NT2/D1 (cell line): ENCODE measurements at regions not wholly inside any gene's neighbourhood (a gene's known extent, or its start where the extent isn't known, plus 50 kb on each side); places are given as distances from the start of the nearest gene placed in this dataset.

Source experiments
- SUZ12 ChIP-seq: IDR thresholded peaks from 2 replicates; pipeline ENCODE4 v1.6.1; 2011; ENCODE audit not compliant: insufficient read length, insufficient read depth; ENCODE audit errors: extremely low read depth
- YY1 ChIP-seq: IDR thresholded peaks from 2 replicates; pipeline ENCODE4 v1.6.1; 2011; ENCODE audit not compliant: insufficient read length, insufficient read depth
- ZNF274 ChIP-seq: IDR thresholded peaks from 2 replicates; pipeline ENCODE4 v1.6.1; 2011; ENCODE audit warnings: mild to moderate bottlenecking, low read depth, low read length

- TF ChIP-seq ZNF274 (no peak), YY1 (no peak), SUZ12 (no peak)
Measured at GRCh38 chr5:3199962-3200755, 395.5 kb upstream of the IRX1 start.
